ENCODE measurements at regions not wholly inside any gene's neighbourhood (a gene's known extent, or its start where the extent isn't known, plus 50 kb on each side); places are given as distances from the start of the nearest gene placed in this dataset.

GRCh38 chr15:46636206-46636605 lies 1001.4 kb downstream of the SQOR start:
- TF ChIP-seq CTCF (IDR thresholded peaks at IDR 0.05; ENCODE audit: insufficient read depth, low read depth, low read length) (no peak), EZH2 (IDR thresholded peaks at IDR 0.05; ENCODE audit: insufficient read depth, low read length) (no peak)

All from astrocyte (in vitro differentiated cells and primary cell).